AG08396 (cell line): ENCODE measurements at regions not wholly inside any gene's neighbourhood (a gene's known extent, or its start where the extent isn't known, plus 50 kb on each side); places are given as distances from the start of the nearest gene placed in this dataset.

Experiments
- DNase-seq: peaks from one replicate; pipeline ENCODE4 v3.0.0; 2012; ENCODE audit warnings: low spot score, mixed read lengths

- DNase-seq, result no peak
Observed at GRCh38 chr1:83028467-83028866, 970.5 kb downstream of the TTLL7 start.

GRCh38 chr1:83027511-83027910 is 971.4 kb downstream of the TTLL7 start:
- no peak for DNase-seq

GRCh38 chr1:83026745-83027144 is 972.2 kb downstream of the TTLL7 start:
- DNase-seq, result no peak

GRCh38 chr1:83024251-83024767 is 974.6 kb downstream of the TTLL7 start:
- no peak for DNase-seq

GRCh38 chr1:83023212-83023611 is 975.7 kb downstream of the TTLL7 start:
- DNase-seq, result no peak

GRCh38 chr1:83022206-83022605 is 976.7 kb downstream of the TTLL7 start:
- no peak for DNase-seq

- no peak for DNase-seq
Observed at GRCh38 chr1:83017701-83018100, 981.2 kb downstream of the TTLL7 start.

- no peak for DNase-seq
Observed at GRCh38 chr1:83017276-83017675, 981.7 kb downstream of the TTLL7 start.

GRCh38 chr1:83016354-83016849 is 982.5 kb downstream of the TTLL7 start:
- no peak for DNase-seq

- no peak for DNase-seq
Observed at GRCh38 chr1:83015163-83015562, 983.8 kb downstream of the TTLL7 start.

GRCh38 chr1:83012950-83013349 is 986.0 kb downstream of the TTLL7 start:
- no peak for DNase-seq

- no peak for DNase-seq
Observed at GRCh38 chr1:83011265-83011664, 987.7 kb downstream of the TTLL7 start.

- DNase-seq, result no peak
Observed at GRCh38 chr1:83006271-83006670, 992.7 kb downstream of the TTLL7 start.

GRCh38 chr1:83000286-83000685 is 998.6 kb downstream of the TTLL7 start:
- no peak for DNase-seq

GRCh38 chr1:82995951-82996350 is 1003.0 kb downstream of the TTLL7 start:
- DNase-seq, result no peak

GRCh38 chr1:82994616-82995263 is 1004.2 kb downstream of the TTLL7 start:
- no peak for DNase-seq

GRCh38 chr1:82991569-82991968 is 1007.4 kb downstream of the TTLL7 start:
- DNase-seq, result no peak

- no peak for DNase-seq
Observed at GRCh38 chr1:82979593-82980236, 1019.2 kb downstream of the TTLL7 start.

- no peak for DNase-seq
Observed at GRCh38 chr1:82978461-82979324, 1020.2 kb downstream of the TTLL7 start.

GRCh38 chr1:82972841-82973553 is 1025.9 kb downstream of the TTLL7 start:
- no peak for DNase-seq

GRCh38 chr1:82969340-82969739 is 1029.6 kb downstream of the TTLL7 start:
- no peak for DNase-seq

- DNase-seq, result no peak
Observed at GRCh38 chr1:82962658-82963057, 1036.3 kb downstream of the TTLL7 start.
